Mesothelial cell of epicardium (in vitro differentiated cells): ENCODE measurements at regions not wholly inside any gene's neighbourhood (a gene's known extent, or its start where the extent isn't known, plus 50 kb on each side); places are given as distances from the start of the nearest gene placed in this dataset.

ENCODE experiments used
- DNase-seq, 2 experiments: peaks; one replicate each; pipeline ENCODE4 v3.0.0; 2021; ENCODE audit warnings: low spot score in 2 of 2; ENCODE audit not compliant: unreplicated experiment in 2 of 2
- H3K27ac Mint-ChIP-seq: 2 replicates; pipeline ENCODE4 v1.8.0; 2021; ENCODE audit warnings: mixed read lengths
- H3K27me3 Mint-ChIP-seq: 2 replicates; pipeline ENCODE4 v1.8.0; 2021; ENCODE audit warnings: low read depth, mixed read lengths
- H3K36me3 Mint-ChIP-seq: 2 replicates; pipeline ENCODE4 v1.8.0; 2021; ENCODE audit warnings: mixed read lengths
- H3K4me1 Mint-ChIP-seq: 2 replicates; pipeline ENCODE4 v1.8.0; 2021; ENCODE audit warnings: mixed read lengths
- H3K4me3 Mint-ChIP-seq: 2 replicates; pipeline ENCODE4 v1.8.0; 2021; ENCODE audit warnings: mild to moderate bottlenecking, moderate library complexity, mixed read lengths
- H3K9me3 Mint-ChIP-seq: 2 replicates; pipeline ENCODE4 v1.8.0; 2021; ENCODE audit warnings: mixed read lengths
- TF ChIP-seq, protein P1 (sequence below): fragments of 200-600 bp; sonication (generic); IDR thresholded peaks from one replicate; pipeline ENCODE4 v1.5.0; 2021; ENCODE audit warnings: antibody characterized with exemption; ENCODE audit not compliant: unreplicated experiment

DNA sequence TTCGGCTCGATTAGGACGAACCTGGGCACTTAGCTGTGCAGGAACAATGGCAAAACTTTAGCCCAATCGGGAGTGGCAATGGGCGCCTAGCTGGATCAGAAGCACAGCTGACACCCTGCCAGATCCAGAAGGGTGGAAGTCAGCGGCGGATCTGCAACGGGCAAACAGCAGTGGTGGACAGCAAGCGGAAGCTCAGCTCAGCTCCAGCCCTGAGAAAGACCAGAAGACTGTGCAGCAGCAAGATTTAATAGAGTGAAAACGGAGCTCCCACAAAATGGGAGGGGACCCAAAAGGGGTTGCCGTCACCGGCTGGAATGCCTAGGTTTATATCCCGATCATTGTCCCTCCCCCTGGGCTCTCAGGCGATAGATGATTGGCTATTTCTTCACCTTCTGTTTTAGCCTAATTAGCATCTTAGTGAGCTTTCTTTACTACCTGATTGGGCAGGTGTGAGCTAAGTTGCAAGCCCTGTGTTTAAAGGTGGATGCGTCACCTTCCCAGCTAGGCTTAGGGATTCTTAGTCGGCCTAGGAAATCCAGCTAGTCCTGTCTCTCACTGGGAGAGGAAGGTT, 1237.9 kb downstream of the CDH12 start:
- no peak for DNase-seq
- Mint-ChIP-seq H3K27ac (no peak overlapping the region), H3K36me3 (peaks cover 11% of the 10 kb centered on the region), H3K27me3 (no peaks in the 10 kb centered on the region), H3K4me3 (no peak overlapping the region), H3K9me3 (peaks cover 22% of the 10 kb centered on the region), H3K4me1 (no peaks in the 10 kb centered on the region)
- TF ChIP-seq, protein P1, sequence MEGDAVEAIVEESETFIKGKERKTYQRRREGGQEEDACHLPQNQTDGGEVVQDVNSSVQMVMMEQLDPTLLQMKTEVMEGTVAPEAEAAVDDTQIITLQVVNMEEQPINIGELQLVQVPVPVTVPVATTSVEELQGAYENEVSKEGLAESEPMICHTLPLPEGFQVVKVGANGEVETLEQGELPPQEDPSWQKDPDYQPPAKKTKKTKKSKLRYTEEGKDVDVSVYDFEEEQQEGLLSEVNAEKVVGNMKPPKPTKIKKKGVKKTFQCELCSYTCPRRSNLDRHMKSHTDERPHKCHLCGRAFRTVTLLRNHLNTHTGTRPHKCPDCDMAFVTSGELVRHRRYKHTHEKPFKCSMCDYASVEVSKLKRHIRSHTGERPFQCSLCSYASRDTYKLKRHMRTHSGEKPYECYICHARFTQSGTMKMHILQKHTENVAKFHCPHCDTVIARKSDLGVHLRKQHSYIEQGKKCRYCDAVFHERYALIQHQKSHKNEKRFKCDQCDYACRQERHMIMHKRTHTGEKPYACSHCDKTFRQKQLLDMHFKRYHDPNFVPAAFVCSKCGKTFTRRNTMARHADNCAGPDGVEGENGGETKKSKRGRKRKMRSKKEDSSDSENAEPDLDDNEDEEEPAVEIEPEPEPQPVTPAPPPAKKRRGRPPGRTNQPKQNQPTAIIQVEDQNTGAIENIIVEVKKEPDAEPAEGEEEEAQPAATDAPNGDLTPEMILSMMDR, result no peak

DNA sequence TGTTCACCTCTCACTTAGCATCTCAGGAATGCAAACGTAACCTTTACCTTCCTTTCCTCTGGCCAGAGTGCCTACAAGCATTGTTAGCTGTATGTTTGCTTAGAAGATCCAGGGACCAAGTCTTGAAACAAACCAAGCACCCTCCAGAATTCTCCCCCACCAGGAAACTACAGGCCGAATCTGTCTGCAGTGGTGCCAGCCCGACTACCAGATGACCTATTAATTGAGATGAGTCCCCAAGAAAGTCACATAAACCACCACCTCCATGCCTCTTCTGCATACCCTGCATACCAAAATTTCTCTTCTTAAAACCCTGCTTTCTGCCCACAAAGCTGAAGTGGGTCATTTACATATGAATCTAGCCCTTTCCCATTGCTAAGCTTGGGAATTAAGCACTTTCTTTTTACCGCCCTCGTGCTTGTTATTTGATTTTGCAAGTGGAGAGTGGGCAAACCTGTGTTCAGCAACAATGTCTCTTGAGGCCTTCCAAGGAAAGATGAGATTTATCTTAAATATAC, 1239.1 kb downstream of the CDH12 start:
- DNase-seq, result no peak
- Mint-ChIP-seq H3K27ac (no peak overlapping the region), H3K4me1 (no peaks in the 10 kb centered on the region), H3K36me3 (peaks cover 11% of the 10 kb centered on the region), H3K27me3 (no peaks in the 10 kb centered on the region), H3K9me3 (peaks cover 22% of the 10 kb centered on the region), H3K4me3 (no peak overlapping the region)
- TF ChIP-seq, protein P1, result no peak

DNA sequence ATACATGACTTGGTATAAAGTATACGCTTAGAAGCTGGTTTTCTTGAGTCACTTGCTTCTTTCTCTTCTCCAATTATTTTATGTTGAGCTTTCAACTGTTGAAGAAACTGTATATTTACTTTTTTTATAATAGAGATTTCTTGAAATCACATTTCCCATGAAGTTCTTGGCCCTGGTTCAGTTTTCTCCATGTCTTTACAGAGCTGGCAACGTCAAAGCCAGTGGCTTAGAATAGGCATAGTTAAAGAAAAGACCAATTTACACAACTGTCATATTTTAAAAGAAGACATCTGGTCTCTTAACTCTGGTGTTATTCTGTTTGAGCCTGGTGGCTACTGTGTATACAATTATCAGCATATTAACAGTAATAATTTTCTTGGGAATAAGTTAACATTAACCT, 1249.3 kb downstream of the CDH12 start:
- TF ChIP-seq, protein P1, result no peak
- no peak overlapping the region for H3K4me3 Mint-ChIP-seq
- H3K9me3 Mint-ChIP-seq, result peaks cover 3% of the 10 kb centered on the region
- no peaks in the 10 kb centered on the region for H3K27me3 Mint-ChIP-seq
- no peaks in the 10 kb centered on the region for H3K36me3 Mint-ChIP-seq
- no peak overlapping the region for H3K27ac Mint-ChIP-seq
- no peak for DNase-seq
- peaks cover 3% of the 10 kb centered on the region for H3K4me1 Mint-ChIP-seq

DNA sequence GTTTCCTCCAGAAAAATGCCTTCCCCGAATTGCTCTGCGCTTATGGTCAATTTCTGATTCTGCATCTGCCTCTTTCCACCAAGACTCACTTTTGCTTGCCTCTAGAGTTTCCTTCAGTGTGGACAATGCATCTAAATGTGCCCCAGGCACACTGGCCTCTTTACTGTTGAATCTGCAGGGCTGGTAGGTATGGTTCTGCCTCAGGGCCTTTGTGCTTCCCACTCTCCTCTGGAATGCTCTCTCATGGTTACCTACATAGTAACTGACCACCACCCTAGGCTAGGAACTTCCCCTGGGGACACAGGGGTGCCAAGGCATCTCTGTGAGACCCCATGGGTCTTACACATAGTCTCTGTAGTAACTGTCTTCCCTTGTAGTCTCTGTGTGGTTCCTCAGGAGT, 1258.6 kb downstream of the CDH12 start:
- H3K27me3 Mint-ChIP-seq, result no peaks in the 10 kb centered on the region
- no peak overlapping the region for H3K27ac Mint-ChIP-seq
- TF ChIP-seq, protein P1, result no peak
- no peak overlapping the region for H3K4me3 Mint-ChIP-seq
- DNase-seq, result no peak
- H3K9me3 Mint-ChIP-seq, result peaks cover 14% of the 10 kb centered on the region
- H3K36me3 Mint-ChIP-seq, result peaks cover 8% of the 10 kb centered on the region
- no peaks in the 10 kb centered on the region for H3K4me1 Mint-ChIP-seq

DNA sequence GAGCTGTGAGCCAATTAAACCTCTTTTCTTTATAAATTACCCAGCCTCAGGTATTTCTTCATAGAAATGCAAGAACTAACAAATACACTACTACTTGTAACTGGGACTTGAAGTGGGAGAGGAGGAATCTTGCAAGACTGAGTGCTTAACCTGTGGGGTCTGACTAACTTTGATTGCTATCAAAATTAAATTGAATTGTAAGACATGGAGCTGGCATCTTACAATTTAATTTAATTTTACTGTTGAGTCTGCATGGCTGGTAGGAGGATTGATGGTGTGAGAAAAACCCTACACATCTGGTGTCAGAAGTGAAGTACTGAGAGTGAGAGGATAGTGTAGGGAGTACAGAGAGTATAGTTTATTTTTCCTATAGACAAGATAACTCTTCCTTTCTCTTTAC, 1259.9 kb downstream of the CDH12 start:
- no peaks in the 10 kb centered on the region for H3K27me3 Mint-ChIP-seq
- DNase-seq, result no peak
- H3K36me3 Mint-ChIP-seq, result peaks cover 8% of the 10 kb centered on the region
- peaks cover 14% of the 10 kb centered on the region for H3K9me3 Mint-ChIP-seq
- TF ChIP-seq, protein P1, result no peak
- no peaks in the 10 kb centered on the region for H3K4me1 Mint-ChIP-seq
- H3K4me3 Mint-ChIP-seq, result no peak overlapping the region
- H3K27ac Mint-ChIP-seq, result no peak overlapping the region
